Activated effector memory CD4-positive, alpha-beta T cell treated with Interleukin-2 at 50 U/mL for 16 hours (primary cell): ENCODE measurements at regions not wholly inside any gene's neighbourhood (a gene's known extent, or its start where the extent isn't known, plus 50 kb on each side); places are given as distances from the start of the nearest gene placed in this dataset.
"Not testable (repeated sequence)": the region's sequence is repeated elsewhere in the genome, so short reads cannot be mapped to it uniquely, and the experiment has no call there.

Source experiments
- DNase-seq: peaks from one replicate; pipeline ENCODE4 v3.0.0-alpha.2; 2020

DNA sequence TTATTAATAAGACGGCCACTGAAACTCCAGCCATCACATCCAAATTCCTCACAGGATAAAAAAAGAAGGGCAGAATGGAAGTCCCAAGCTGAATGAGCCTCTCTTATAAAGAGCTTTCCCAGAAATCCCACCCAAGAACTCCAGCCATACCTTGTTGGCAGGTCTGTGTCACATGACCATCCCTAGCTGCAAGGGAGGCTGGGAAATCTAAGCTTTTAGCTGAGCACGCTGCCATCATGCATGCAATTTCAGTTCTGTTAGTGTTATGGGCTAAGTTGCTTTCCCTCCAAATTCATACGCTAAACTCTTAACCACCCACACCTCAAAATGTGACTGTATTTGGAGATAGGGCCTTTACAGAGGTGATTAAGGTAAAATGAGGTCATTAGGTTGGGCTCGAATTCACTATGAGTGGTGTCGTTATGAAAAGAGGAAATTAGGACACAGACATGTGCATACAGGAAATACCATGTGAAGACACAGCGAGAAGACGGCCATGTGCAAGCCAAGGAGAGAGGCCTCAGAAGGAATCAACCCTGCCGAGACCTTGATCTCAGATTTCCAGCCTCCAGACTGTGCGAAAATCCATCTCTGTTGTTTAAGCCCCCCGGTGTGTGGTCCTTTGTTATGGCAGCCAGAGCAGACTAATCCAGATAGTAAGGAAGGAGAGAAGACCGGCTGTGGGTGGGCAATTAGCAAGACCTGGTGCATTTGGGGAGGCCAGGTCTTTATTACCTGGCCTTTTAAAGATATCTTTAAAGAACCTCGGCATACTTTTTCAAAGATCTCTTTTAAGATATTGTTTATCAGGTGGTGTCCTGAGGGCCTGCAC is 317.6 kb downstream of the BCOR start:
- DNase-seq = no peak

DNA sequence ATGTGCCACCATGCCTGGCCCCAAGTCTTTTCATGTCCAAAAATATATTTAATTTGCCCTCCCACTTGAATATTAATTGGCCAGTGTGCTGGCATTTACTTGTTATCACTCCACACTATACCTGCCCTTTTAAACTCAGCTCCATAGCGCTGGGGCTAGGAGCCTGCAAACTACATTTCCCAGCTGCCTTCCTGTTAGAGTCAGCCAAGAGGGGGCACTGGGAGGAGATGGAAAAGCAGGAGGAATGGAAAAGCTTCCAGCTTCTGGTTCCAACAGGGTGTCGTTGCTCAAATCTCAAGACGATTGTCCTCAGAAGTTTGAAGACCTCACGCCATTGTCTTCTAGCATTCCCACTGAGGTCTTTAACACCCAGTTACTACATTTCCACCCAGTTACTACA is 315.5 kb downstream of the BCOR start:
- DNase-seq = no peak

DNA sequence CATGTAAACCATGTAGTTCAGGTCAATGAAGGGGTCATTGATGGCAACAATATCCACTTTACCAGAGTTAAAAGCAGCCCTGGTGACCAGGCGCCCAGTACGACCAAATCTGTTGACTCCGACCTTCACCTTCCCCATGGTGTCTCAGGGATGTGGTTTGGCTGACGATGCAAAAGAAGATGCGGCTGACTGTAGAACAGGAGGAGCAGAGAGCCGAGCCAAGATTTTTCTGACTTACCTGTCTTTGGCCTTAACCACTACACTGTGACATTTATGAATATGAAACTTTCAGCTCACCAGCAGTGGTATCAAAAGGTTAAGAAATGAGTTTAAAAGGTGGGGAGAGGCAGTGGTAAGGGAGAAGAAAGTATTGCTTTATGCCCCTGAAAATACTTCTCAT is 309.8 kb downstream of the BCOR start:
- DNase-seq = no peak

DNA sequence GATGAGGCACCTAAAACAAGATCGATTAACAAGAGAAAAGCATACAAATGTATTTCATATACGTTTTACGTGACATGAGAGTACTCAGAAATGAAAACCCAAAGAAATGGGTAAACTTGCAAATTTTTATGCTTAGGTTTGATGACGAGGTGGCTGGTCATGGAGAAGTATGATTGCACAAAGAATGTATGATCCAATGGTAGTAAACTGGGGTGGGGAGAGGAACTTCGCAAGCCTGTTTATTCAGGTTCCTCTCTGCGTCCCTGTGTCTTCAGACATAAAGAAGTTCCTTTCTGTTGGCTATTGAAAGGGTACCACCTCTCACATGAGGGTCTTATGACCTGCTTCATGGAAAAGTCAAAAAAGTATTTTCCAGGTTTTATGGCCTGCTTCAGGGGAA is 309.2 kb downstream of the BCOR start:
- no peak for DNase-seq

DNA sequence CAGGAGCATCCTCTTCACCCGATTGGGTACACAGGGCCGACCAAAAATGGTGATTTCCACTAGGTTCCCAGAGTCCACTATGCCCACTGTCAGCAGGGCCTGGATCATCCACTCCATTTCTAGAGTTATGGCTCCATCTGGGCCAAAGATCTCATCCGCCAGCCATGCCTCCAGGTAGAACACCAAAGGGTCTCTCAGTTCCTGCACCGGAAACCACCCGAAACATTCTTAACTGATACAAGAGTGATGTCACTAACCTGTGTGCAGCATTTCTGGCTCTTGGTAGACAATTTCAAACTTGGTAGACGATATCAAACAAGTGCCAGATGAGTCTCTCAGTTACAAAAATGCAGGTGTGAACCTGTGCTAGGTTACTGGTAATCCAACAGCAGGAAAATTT is 306.1 kb downstream of the BCOR start:
- DNase-seq = no peak

DNA sequence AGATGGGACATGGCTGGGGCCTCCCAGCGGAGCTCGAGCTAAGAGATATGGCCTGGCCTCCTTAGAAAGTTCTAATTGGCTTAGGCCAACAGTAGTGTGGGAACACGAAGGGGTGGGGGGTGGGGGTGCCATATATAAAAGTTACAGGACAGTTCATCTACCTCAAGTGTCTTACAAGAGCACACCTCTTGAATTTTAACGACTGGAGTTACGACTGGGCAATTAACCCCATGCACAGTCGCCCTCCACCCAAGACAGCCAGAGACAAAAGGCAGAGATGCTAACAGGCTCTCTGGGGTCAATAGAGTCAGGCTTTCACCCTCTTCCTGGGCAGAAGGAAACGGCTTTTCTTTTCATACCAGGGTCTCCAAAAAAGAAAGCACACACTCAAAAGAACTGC is 302.2 kb downstream of the BCOR start:
- DNase-seq = no peak

DNA sequence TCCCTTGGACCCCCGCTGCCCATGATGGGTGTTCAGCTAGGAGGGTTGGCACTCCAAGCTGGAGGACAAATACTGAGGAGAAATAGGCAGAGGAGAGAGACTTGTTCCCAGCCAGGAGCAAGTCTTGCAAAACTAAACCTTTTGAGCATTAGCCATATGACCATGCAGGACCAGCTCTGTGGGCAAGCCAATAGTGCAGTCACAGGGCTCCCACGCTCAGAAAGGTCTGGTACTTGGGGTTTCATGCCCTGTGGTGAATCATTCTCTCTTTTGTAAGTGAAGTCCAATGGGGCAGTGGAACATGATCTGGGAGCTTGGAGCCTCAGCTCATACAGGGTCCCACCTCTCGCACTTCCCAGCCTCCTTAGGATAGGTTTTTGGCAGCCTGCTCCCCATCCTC is 300.9 kb downstream of the BCOR start:
- no peak for DNase-seq

DNA sequence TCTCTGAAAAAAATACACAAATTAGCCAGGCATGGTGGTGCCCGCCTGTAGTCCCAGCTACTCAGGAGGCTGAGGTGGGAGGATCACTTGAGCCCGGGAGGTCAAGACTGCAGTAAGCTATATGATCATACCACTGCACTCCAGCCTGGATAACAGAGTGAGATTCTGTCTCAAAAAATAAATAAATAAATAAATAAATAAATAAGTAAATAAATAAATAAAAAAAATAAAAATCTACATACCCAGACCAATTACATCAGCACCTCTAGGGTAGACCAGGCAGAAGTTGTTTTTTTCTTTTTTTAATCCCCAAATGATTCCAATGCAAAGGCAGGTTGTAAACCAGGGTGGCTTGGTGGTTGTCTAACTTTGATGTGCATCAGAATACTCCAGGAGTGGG is 299.3 kb downstream of the BCOR start:
- not testable (repeated sequence) for DNase-seq

DNA sequence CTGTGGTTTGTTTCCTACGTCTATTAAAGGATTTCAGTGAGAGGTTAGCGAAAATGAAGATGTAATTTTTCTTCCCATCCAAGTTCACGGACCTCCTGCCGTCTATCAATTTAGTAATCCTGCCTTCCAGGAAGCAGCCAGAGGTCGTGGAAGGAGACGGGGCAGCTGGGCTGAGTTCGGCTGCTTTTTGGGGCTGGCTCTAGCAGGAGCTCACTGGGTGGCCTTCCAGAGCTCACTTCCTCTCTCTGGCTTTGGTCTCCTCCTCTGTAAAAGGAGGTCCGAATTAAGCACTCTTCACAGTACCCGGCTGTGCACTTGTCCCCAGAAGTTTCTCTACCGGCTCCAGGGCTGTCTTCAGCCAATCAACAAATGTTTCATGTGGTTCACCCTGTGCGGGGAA is 295.4 kb downstream of the BCOR start:
- DNase-seq = no peak

DNA sequence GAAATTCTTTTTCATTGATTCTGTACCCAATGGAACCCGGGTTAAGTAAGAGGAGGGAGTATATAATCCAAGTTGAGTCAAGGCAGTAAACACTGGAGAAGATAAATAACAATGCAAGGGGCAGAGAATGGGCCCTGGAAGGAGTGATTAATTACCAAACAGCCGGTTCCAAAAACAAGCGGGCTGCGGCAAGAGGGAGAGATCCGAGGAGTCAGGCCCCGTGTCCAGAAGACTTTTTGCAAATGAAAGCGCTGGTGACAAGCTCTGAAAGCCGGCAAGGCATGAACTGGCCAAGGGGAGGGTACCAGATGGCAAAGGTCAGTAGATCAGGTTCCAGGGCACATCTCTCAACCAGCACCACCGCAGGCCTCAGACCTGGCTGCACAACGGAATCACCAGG is 294.9 kb downstream of the BCOR start:
- no peak for DNase-seq

DNA sequence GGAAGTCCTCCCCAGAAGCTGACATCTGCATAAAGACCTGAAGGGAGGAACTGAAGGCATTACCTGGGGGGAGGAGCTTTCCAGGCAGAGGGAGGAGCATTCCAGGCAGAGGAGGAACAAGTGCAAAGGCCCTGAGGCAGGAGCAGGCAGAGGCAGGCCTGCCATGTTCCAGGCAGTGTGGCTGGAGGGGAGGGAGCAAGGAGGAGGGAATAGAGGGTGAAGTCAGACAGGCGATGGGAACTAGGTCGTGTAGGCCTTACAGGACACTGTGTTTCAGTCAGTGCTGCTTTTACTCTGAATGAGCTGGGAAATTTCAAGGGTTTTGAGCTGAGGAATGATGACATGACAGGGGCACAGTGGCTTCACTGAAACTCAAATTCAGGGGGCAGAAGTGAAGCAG is 292.7 kb downstream of the BCOR start:
- DNase-seq = no peak

DNA sequence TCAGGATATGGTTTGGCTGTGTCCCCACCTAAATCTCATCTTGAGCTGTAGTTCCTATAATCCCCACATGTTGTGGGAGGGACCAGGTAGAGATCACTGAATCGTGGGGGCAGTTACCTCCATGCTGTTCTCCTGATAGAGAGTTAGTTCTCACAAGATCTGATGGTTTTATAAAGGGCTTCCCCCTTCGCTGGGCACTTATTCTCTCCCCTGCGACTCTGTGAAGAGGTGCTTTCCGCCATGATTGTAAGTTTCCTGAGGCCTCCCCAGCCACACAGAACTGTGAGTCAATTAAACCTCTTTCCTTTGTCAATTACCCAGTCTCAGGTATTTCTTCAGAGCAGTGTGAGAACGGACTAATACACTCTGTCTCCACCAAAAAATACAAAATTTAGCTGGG is 291.9 kb downstream of the BCOR start:
- DNase-seq = no peak

DNA sequence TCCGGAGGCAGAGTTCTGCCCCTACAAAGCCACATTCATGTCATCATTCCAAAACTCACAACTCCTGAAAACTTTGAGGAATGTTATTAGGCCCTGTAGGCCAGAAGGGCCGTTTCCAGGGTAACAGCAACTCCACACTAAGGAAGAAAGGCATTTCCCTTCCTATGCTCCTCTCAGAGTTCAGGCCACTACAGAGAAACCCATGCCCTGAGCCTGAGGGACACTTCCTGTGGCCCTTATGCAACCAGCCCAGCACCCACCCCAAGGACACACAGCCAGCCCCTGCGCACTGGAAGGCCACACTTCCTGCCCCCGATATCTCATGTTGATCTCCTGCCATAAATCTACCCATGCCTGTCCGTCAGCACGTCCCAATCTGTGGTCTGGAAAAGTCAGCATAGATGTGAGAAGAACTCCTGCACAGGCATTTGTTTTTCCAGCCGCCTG is 289.3 kb downstream of the BCOR start:
- no peak for DNase-seq

DNA sequence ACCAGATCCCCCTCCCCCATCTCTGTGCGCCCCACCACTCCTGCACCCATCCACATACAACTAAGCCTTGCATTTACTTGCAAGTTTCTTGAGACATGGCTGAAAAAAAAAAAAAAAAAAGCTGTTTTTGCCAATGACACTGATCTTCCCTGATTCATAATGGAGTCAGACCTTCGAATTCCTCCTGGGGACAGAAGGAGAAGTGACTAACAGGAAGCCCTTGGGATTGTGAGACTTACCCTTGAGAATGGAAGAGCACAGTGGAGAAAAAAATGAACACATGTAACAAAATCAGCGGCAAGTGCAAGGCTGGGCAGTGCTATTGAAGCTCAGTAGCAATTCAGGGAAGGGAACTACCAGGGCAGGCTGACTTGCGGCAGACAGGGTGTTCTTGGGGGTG is 288.4 kb downstream of the BCOR start:
- no peak for DNase-seq

DNA sequence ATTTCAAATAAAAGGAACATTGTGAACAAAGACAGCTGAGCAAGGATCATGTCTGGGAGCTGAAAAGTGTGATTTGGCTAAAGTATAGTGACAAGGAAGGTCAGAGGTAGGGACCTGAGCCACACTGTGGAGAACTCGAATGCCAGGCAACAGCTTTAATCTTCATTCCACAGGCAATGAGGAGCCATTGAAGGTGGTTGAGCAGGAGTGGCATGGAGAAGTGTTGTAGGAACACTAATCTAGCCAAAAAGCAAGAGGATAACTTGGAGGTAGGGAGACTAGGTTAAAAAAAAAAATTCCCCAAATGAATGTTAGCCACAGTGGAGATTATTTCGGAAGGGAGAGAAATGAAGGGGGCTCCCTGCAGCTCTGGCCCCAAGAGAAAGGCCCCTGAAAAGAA is 286.9 kb downstream of the BCOR start:
- DNase-seq = no peak

DNA sequence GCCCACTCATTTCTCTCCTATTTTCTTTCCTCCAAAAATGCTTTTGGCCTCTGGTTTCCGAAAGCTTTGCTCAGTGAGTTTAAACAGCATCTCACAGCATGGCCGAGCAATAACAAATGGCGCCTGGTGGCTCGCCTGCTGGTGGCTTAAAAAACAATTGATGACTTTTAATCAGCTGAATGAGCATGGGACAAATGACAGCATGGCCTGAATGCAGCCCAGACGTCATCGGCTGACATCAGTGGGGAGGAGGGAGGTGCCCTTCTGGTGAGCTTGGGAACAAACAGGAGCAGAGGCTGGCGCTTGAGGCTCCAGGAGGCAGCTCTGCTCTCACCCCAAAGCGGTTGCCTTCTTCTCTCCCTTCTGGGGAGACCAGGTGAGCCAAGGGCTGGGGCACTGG is 286.4 kb downstream of the BCOR start:
- DNase-seq = no peak

DNA sequence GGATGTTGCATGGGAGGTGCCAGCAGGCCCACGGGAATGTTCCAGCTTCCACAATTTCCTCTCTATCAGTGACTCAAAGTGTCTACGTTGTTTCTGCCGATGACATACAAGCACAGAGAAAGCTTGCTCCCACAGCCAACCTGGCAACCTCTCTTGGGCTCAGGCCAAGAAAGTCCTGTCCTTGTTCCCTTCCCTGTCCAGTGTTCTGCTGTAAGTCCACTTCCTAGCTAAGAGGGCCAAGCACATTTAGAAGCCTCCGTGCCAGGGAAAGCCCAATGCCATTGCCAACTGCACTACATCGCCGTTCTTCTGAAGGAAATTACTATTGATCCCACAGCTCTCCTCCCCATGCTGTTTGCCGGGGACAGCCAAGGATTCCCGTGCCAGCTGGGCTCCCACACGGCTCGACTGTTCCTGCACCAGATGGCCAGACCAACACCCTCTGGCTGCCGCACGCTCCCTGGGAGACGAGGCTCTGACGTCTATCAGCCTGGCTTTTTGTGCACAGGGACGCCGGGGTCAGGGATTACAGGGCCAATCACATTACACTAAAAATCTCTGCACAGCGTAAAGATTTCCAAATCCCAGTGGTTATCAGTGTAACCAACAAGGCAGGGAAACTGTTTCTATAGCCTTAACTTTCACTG is 284.0 kb downstream of the BCOR start:
- DNase-seq = no peak

DNA sequence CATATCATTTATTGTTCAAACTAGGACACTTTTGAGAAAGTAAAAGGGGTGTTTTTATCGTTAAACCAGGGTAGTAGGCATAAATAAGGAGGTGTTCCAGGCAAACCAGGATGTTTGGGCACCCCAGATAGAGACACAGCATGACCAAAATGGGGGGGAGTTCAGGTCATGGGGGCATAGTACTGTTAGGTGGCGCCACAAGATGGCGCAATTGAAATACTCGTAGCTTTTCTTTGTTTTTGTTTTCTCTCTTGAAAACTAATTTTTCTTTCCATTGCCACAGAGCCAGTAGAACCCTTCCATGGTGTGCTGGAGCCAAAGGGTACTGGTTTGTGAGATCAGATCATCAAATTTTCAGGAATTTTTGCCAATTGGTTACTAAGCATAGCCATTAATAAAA is 283.4 kb downstream of the BCOR start:
- DNase-seq = no peak

DNA sequence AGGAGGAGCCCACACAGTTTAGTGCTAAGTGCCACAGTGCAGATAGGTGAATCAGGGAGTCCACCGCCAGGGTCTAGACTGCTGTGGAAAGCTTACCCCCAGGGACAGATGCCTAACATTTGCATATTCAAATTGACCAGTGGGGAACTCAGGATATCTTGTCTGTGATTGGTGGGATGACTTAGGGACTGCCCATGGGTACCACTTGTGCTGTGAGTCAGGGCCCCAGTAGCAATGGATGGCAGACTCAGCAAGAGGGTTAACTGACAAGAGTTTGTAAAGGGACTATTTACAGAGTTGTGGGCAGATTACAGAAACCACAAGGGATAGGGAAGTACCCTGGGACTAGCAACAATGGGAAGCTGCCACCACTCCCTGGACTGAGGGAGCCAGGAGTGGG is 282.1 kb downstream of the BCOR start:
- no peak for DNase-seq

DNA sequence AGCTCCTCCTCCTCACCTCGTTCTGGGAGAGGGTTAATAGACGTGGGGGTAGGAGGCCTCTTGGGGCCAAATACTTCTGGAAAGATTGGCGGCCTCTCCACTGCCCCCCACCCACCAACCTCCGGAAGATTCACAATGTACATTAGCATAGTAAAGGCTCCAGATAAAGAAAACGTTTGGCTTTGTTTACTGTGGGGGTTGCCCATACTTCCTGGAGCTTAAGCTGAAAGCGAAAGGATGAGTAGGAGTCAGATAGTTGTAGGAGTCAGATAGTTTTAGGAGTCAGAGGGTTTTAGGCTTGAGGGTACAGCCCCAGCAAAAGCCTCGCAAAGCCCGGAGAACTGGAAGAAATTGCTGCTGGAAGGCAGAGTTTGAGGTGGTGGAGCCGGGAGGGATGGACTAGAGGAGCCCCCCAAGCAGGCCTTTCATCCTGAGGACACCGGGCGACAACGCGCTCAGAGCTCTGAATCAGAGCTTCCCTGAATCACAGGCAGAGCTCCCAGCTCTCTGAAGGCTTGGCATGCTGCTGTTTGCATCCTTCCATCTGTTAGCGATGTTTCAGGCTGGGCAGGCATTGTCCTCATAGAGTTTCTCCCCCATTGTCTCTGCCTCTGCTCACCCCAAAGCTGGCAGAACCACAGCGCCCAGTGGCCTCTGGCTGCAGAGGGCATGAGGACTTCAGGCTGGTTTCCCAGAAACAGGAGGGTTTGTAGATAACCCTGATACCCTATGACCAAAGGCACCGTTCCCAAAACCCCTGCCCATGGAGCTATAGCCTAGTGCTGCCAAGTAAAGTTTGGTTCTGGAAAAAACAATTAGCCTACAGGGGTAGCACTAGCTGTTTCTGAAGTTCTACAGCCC is 280.7 kb downstream of the BCOR start:
- DNase-seq = no peak

DNA sequence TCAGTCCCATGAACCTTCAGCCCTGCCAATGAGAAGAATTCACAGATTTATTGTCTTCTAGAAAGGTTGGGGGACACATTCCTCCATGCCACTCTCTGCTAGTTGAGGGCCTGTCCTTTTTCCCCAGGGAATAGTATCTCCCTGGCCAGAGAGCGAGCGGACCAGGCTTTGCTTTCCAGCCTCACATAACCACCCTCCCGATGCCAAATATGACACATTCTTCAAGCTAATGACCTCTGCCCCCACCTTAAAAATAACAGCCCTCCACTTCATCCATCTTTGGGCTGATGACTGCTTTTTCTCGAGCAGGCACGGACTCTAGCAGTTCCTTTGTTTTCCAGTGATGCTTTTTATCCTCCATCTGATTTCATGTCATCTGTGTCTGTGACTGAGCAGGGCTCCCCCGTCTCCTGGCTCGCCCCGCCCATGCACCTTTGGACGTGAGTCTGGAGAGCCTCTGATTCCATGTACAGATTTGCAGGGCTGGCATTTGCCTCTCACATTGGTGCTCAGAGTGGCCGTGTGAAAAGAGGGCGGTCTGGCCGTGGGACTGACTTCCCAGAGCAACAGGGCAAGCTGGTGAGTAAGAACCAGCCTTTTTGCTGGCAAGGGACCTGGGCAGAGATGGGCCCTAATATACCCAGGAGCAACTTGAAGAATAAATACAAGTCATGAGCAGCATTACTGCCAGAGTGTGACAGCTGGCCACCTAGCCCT is 279.8 kb downstream of the BCOR start:
- no peak for DNase-seq

DNA sequence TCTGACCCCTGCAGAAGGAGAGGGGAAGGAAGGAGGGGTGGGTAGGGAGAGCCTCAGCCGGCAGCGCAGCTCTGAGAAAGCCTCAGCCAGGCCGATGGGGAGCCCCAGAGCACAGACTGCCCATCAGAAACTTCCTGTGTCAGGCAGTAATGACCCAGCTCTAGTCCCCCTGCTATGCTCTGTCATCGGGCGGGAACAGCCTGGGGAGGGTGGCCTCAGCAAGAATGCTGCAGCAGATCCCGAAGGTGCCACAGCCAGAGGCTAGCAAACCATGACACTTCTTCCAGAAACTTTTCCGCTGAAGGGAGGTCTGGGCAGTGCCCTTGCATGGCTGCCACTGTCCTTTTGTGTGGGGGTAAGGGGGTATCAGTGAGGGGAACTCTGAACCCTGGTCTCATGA is 279.0 kb downstream of the BCOR start:
- no peak for DNase-seq
